HepG2 (cell line): ENCODE measurements at regions not wholly inside any gene's neighbourhood (a gene's known extent, or its start where the extent isn't known, plus 50 kb on each side); places are given as distances from the start of the nearest gene placed in this dataset.

Source experiments
- ATAC-seq: fragments of 200-7000 bp; cut with Tn5 transposase; 3 replicates; pipeline ENCODE4 v1.9.1; 2020; ENCODE audit warnings: mild to moderate bottlenecking, moderate library complexity
- BruUV-seq: library from RNA; stranded (reverse); fragments of 400-500 nt; replicated peaks from 2 replicates; lab custom pipeline; 2021; lab: Mats Ljungman, UMichigan
- CTCF ChIA-PET: fragments of 300-600 bp; formaldehyde crosslinking; extraction: SDS; loops from one replicate; lab custom pipeline; 2021; ENCODE audit warnings: low total read pairs, inconsistent platforms, low intra/inter-chr PET ratio; lab: Yijun Ruan, JAX
- POLR2A ChIA-PET: fragments of 350-600 bp; sonication (Branson Sonifier 250); formaldehyde crosslinking; loops from one replicate; lab custom pipeline; 2020; ENCODE audit warnings: antibody characterized with exemption, inconsistent platforms; lab: Yijun Ruan, JAX
- DNase-seq: peaks from one replicate; pipeline ENCODE4 v3.0.0-alpha.2; 2015; ENCODE audit warnings: low spot score
- FAIRE-seq: peaks from 3 replicates; lab custom pipeline; 2011; peaks lifted over from hg19 to GRCh38; lab: Jason Lieb, UNC
- H2AFZ ChIP-seq: one replicate; pipeline ENCODE4 v1.6.1; 2011; ENCODE audit warnings: low read length, inconsistent platforms
- H3K27ac ChIP-seq: fragments of 300-600 bp; 3 replicates; pipeline ENCODE4 v1.8.0; 2011; ENCODE audit warnings: mixed run types, mild to moderate bottlenecking, mixed read lengths, low read length, inconsistent platforms; ENCODE audit not compliant: insufficient read depth; ENCODE audit errors: extremely low read length
- H3K27me3 ChIP-seq, 2 experiments: fragments of 200-600 bp in 1 of 2; 2 replicates in 1 of 2; 3 replicates in 1 of 2; pipeline versions ENCODE4 v1.6.0 to v1.8.0; 2011; ENCODE audit warnings: low read length in 2 of 2, mild to moderate bottlenecking in 2 of 2, moderate library complexity in 2 of 2, inconsistent platforms in 1 of 2; ENCODE audit not compliant: insufficient read depth in 2 of 2, control insufficient read depth in 1 of 2
- H3K36me3 ChIP-seq, 2 experiments: fragments of 200-600 bp in 1 of 2; replicated peaks in 1 of 2; 2 replicates in 1 of 2; 3 replicates in 1 of 2; pipeline versions ENCODE4 v1.5.1 to v1.8.0; 2011; ENCODE audit warnings: low read length in 2 of 2, inconsistent platforms in 1 of 2; ENCODE audit not compliant: insufficient read depth in 2 of 2, control insufficient read depth in 1 of 2
- H3K4me1 ChIP-seq: 2 replicates; pipeline ENCODE4 v1.5.1; 2012; ENCODE audit warnings: low read length, inconsistent platforms; ENCODE audit not compliant: insufficient read depth
- H3K4me2 ChIP-seq: 2 replicates; pipeline ENCODE4 v1.6.0; 2011; ENCODE audit warnings: low read depth, low read length, inconsistent platforms
- H3K4me3 ChIP-seq, 3 experiments: fragments of 200-600 bp in 1 of 3; sonication (generic), shearing (Covaris generic) in 1 of 3; replicated peaks in 1 of 3; 2 replicates each; pipeline ENCODE4 v1.5.1; 2011 to 2016; ENCODE audit warnings: low read length in 3 of 3, inconsistent platforms in 2 of 3, low read depth in 2 of 3, mild to moderate bottlenecking in 2 of 3, control low read depth in 1 of 3, mixed read lengths in 1 of 3; ENCODE audit not compliant: insufficient read depth in 1 of 3
- H3K79me2 ChIP-seq: one replicate; pipeline ENCODE4 v1.6.1; 2011; ENCODE audit warnings: low read length, inconsistent platforms; ENCODE audit not compliant: insufficient read depth
- H3K9ac ChIP-seq: 2 replicates; pipeline ENCODE4 v1.6.0; 2011; ENCODE audit warnings: mild to moderate bottlenecking, low read depth, low read length, inconsistent platforms; ENCODE audit not compliant: insufficient read depth
- H3K9me3 ChIP-seq: 2 replicates; pipeline ENCODE4 v1.5.1; 2012; ENCODE audit warnings: mild to moderate bottlenecking, low read length
- H4K20me1 ChIP-seq: 2 replicates; pipeline ENCODE4 v1.6.0; 2011; ENCODE audit warnings: inconsistent platforms, mild to moderate bottlenecking, low read length, moderate library complexity; ENCODE audit not compliant: insufficient read depth
- BCL6 ChIP-seq: IDR thresholded peaks from 2 replicates; pipeline ENCODE4 v1.6.1; 2016; ENCODE audit warnings: missing genetic modification reagents, missing compliant biosample characterization
- CC2D1A ChIP-seq: sonication (generic); formaldehyde crosslinking; IDR thresholded peaks from 2 replicates; pipeline ENCODE4 v1.8.1; 2023; ENCODE audit warnings: mild to moderate bottlenecking, missing genetic modification reagents
- ESRRA ChIP-seq: sonication (generic); formaldehyde crosslinking; IDR thresholded peaks from 2 replicates; pipeline ENCODE4 v1.5.1; 2020; ENCODE audit warnings: mild to moderate bottlenecking, low read depth, missing genetic modification reagents
- FOXM1 ChIP-seq: sonication (generic); formaldehyde crosslinking; IDR thresholded peaks from 2 replicates; pipeline ENCODE4 v1.5.0; 2020; ENCODE audit warnings: missing genetic modification reagents
- GZF1 ChIP-seq: sonication (generic); formaldehyde crosslinking; IDR thresholded peaks from 2 replicates; pipeline ENCODE4 v1.5.1; 2020; ENCODE audit warnings: mild to moderate bottlenecking, missing genetic modification reagents
- KLF15 ChIP-seq: sonication (generic); formaldehyde crosslinking; IDR thresholded peaks from 2 replicates; pipeline ENCODE4 v1.8.1; 2023; ENCODE audit warnings: borderline replicate concordance, mild to moderate bottlenecking, inconsistent platforms, missing genetic modification reagents, mixed read lengths
- MED8 ChIP-seq: sonication (generic); formaldehyde crosslinking; IDR thresholded peaks from 2 replicates; pipeline ENCODE4 v1.8.1; 2023; ENCODE audit warnings: mild to moderate bottlenecking, missing genetic modification reagents; ENCODE audit not compliant: insufficient replicate concordance
- MEIS1 ChIP-seq: sonication (generic); formaldehyde crosslinking; IDR thresholded peaks from 2 replicates; pipeline ENCODE4 v1.9.0; 2021; ENCODE audit warnings: mild to moderate bottlenecking, missing genetic modification reagents, moderate library complexity, borderline replicate concordance
- RFX3 ChIP-seq: IDR thresholded peaks from 2 replicates; pipeline ENCODE4 v1.6.1; 2016; ENCODE audit warnings: missing biosample characterization, missing genetic modification reagents
- SAFB2 ChIP-seq: sonication (generic); formaldehyde crosslinking; IDR thresholded peaks from 2 replicates; pipeline ENCODE4 v1.5.1; 2020; ENCODE audit warnings: missing genetic modification reagents, low read depth, mild to moderate bottlenecking, borderline replicate concordance
- UBTF ChIP-seq: sonication (generic); formaldehyde crosslinking; IDR thresholded peaks from 2 replicates; pipeline ENCODE4 v1.4.0; 2020; ENCODE audit warnings: mild to moderate bottlenecking, missing genetic modification reagents
- ZNF431 ChIP-seq: sonication (generic); formaldehyde crosslinking; IDR thresholded peaks from 2 replicates; pipeline ENCODE4 v1.9.0; 2022; ENCODE audit warnings: missing genetic modification reagents, low read depth, mild to moderate bottlenecking, borderline replicate concordance
- in situ Hi-C: cut with HindIII; loops from 2 replicates; pipeline ENCODE4 v1.10.0; 2017; ENCODE audit warnings: low pct_unique_long_range_greater_than_20kb; ENCODE audit not compliant: extremely low pct_ligation_motif_present
- intact Hi-C: fragments of 100-400 bp; cut with micrococcal nuclease; formaldehyde crosslinking; loops from one replicate; pipeline ENCODE4 v1.10.0; 2022; ENCODE audit not compliant: unreplicated experiment
- TF ChIP-seq, protein P1 (sequence below): sonication (generic); formaldehyde crosslinking; IDR thresholded peaks from 2 replicates; pipeline ENCODE4 v1.9.0; 2021; ENCODE audit warnings: mild to moderate bottlenecking, missing genetic modification reagents

DNA sequence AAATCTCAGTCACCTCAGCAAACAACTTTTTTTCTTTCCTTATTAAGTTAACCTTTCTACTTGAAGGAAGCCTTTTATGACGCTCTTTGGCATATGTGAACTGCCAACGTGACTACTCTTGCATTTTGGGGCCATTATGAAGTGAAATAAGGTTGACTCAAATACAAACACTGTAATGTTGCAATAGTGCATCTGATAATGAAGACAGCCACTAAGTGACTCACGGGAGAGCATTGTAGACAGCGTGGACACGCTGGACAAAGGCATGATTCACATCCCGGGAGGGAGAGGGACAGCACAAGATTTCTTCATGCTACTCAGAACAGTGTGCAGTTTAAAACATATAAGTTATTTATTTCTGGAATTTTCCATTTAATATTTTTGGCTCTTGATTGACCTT is 560.8 kb downstream of the ETS1 start (continued):
- TF ChIP-seq UBTF (no peak), BCL6 (CRISPR knock-in tag) (no peak), RFX3 (CRISPR knock-in tag) (no peak)

GRCh38 chr11:128022761-128023160 is 564.6 kb downstream of the ETS1 start:
- DNase-seq (no peak), FAIRE-seq (no peak), ATAC-seq (no peak)
- Histone ChIP-seq H3K79me2 (no peaks in the 10 kb centered on the region), H3K4me1 (no peaks in the 10 kb centered on the region), H3K27me3 (no peaks in the 10 kb centered on the region), H2AFZ (no peak overlapping the region), H3K9ac (no peak overlapping the region), H3K4me2 (no peak overlapping the region), H4K20me1 (no peaks in the 10 kb centered on the region), H3K9me3 (no peaks in the 10 kb centered on the region), H3K4me3 (no peak overlapping the region), H3K27ac (no peak overlapping the region), H3K36me3 (no peaks in the 10 kb centered on the region)
- in situ Hi-C loops (no loop called here), intact Hi-C loops (no loop called here)
- BruUV-seq, result no TSS peak
- ChIA-PET POLR2A (no interaction called here), CTCF (no interaction called here)
- TF ChIP-seq, protein P1, sequence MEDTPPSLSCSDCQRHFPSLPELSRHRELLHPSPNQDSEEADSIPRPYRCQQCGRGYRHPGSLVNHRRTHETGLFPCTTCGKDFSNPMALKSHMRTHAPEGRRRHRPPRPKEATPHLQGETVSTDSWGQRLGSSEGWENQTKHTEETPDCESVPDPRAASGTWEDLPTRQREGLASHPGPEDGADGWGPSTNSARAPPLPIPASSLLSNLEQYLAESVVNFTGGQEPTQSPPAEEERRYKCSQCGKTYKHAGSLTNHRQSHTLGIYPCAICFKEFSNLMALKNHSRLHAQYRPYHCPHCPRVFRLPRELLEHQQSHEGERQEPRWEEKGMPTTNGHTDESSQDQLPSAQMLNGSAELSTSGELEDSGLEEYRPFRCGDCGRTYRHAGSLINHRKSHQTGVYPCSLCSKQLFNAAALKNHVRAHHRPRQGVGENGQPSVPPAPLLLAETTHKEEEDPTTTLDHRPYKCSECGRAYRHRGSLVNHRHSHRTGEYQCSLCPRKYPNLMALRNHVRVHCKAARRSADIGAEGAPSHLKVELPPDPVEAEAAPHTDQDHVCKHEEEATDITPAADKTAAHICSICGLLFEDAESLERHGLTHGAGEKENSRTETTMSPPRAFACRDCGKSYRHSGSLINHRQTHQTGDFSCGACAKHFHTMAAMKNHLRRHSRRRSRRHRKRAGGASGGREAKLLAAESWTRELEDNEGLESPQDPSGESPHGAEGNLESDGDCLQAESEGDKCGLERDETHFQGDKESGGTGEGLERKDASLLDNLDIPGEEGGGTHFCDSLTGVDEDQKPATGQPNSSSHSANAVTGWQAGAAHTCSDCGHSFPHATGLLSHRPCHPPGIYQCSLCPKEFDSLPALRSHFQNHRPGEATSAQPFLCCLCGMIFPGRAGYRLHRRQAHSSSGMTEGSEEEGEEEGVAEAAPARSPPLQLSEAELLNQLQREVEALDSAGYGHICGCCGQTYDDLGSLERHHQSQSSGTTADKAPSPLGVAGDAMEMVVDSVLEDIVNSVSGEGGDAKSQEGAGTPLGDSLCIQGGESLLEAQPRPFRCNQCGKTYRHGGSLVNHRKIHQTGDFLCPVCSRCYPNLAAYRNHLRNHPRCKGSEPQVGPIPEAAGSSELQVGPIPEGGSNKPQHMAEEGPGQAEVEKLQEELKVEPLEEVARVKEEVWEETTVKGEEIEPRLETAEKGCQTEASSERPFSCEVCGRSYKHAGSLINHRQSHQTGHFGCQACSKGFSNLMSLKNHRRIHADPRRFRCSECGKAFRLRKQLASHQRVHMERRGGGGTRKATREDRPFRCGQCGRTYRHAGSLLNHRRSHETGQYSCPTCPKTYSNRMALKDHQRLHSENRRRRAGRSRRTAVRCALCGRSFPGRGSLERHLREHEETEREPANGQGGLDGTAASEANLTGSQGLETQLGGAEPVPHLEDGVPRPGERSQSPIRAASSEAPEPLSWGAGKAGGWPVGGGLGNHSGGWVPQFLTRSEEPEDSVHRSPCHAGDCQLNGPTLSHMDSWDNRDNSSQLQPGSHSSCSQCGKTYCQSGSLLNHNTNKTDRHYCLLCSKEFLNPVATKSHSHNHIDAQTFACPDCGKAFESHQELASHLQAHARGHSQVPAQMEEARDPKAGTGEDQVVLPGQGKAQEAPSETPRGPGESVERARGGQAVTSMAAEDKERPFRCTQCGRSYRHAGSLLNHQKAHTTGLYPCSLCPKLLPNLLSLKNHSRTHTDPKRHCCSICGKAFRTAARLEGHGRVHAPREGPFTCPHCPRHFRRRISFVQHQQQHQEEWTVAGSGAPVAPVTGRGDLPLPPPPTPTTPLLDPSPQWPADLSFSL (CRISPR knock-in tag), result no peak
- TF ChIP-seq FOXM1, result no peak
- TF ChIP-seq MEIS1 (CRISPR knock-in tag), result no peak
- TF ChIP-seq SAFB2 (CRISPR knock-in tag), result no peak
- TF ChIP-seq CC2D1A (CRISPR knock-in tag), result no peak
- no peak for TF ChIP-seq ZNF431
- no peak for TF ChIP-seq KLF15 (CRISPR knock-in tag)
- TF ChIP-seq ESRRA (CRISPR knock-in tag), result no peak
- no peak for TF ChIP-seq GZF1 (CRISPR knock-in tag)
- no peak for TF ChIP-seq MED8 (CRISPR knock-in tag)
